ENCODE measurements at regions not wholly inside any gene's neighbourhood (a gene's known extent, or its start where the extent isn't known, plus 50 kb on each side); places are given as distances from the start of the nearest gene placed in this dataset.

- no peak for DNase-seq
These were observed 520.5 kb upstream of the TMPO start for GRCh38 chr12:97994746-97995484.

GRCh38 chr12:97995559-97995958, 519.8 kb upstream of the TMPO start:
- no peak for DNase-seq

GRCh38 chr12:98001430-98001829, 514.0 kb upstream of the TMPO start:
- no peak for DNase-seq

- peak; percentile 5 for DNase-seq
These were observed 512.4 kb upstream of the TMPO start for GRCh38 chr12:98002887-98003493.

GRCh38 chr12:98007963-98008362, 507.4 kb upstream of the TMPO start:
- DNase-seq: no peak

GRCh38 chr12:98013560-98013959, 501.8 kb upstream of the TMPO start:
- no peak for DNase-seq

- no peak for DNase-seq
These were observed 496.6 kb upstream of the TMPO start for GRCh38 chr12:98018836-98019235.

GRCh38 chr12:98020376-98020775, 495.0 kb upstream of the TMPO start:
- DNase-seq: no peak

- no peak for DNase-seq
These were observed 492.4 kb upstream of the TMPO start for GRCh38 chr12:98022961-98023360.

GRCh38 chr12:98037401-98038140, 477.8 kb upstream of the TMPO start:
- DNase-seq: no peak

GRCh38 chr12:98042668-98043067, 472.7 kb upstream of the TMPO start:
- no peak for DNase-seq

- no peak for DNase-seq
These were observed 470.0 kb upstream of the TMPO start for GRCh38 chr12:98045395-98045794.

GRCh38 chr12:98048326-98048725, 467.1 kb upstream of the TMPO start:
- no peak for DNase-seq

- DNase-seq: no peak
These were observed 462.2 kb upstream of the TMPO start for GRCh38 chr12:98053202-98053601.

- no peak for DNase-seq
These were observed 457.7 kb upstream of the TMPO start for GRCh38 chr12:98057701-98058100.

GRCh38 chr12:98058213-98058612, 457.2 kb upstream of the TMPO start:
- no peak for DNase-seq

GRCh38 chr12:98058838-98059237, 456.6 kb upstream of the TMPO start:
- no peak for DNase-seq

GRCh38 chr12:98059659-98060343, 455.6 kb upstream of the TMPO start:
- no peak for DNase-seq

- DNase-seq: no peak
These were observed 455.0 kb upstream of the TMPO start for GRCh38 chr12:98060411-98060810.

GRCh38 chr12:98062464-98063245, 452.7 kb upstream of the TMPO start:
- no peak for DNase-seq

GRCh38 chr12:98064501-98064900, 450.9 kb upstream of the TMPO start:
- DNase-seq: no peak

GRCh38 chr12:98067795-98068194, 447.6 kb upstream of the TMPO start:
- DNase-seq: no peak

- DNase-seq: no peak
These were observed 441.8 kb upstream of the TMPO start for GRCh38 chr12:98073610-98074009.
